ENCODE measurements at regions not wholly inside any gene's neighbourhood (a gene's known extent, or its start where the extent isn't known, plus 50 kb on each side); places are given as distances from the start of the nearest gene placed in this dataset.

- TF ChIP-seq, protein P1, sequence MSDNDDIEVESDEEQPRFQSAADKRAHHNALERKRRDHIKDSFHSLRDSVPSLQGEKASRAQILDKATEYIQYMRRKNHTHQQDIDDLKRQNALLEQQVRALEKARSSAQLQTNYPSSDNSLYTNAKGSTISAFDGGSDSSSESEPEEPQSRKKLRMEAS (IDR thresholded peaks at IDR 0.05): no peak
- no peak for TF ChIP-seq RAD21 (conservative IDR thresholded peaks at IDR 0.05 in 1 of 2, IDR thresholded peaks at IDR 0.05 in 1 of 2)
- TF ChIP-seq CBX2 (IDR thresholded peaks at IDR 0.05; ENCODE audit: borderline replicate concordance, low read depth): no peak
- no peak for TF ChIP-seq HOXA7 (CRISPR knock-in tag; IDR thresholded peaks at IDR 0.05)
Observed at GRCh38 chr13:91122766-91123165, 224.7 kb upstream of the MIR17HG start.
